ENCODE measurements at regions not wholly inside any gene's neighbourhood (a gene's known extent, or its start where the extent isn't known, plus 50 kb on each side); places are given as distances from the start of the nearest gene placed in this dataset.

GRCh38 chr5:71882826-71883741 lies 164.0 kb downstream of the CARTPT start:
- no peak for TF ChIP-seq MAZ (IDR thresholded peaks at IDR 0.05; ENCODE audit: borderline replicate concordance, low read depth, low read length)
- TF ChIP-seq POLR2A (IDR thresholded peaks at IDR 0.05; ENCODE audit: low read depth, low read length): no peak
- TF ChIP-seq CTCF (conservative IDR thresholded peaks at IDR 0.05; ENCODE audit: low read depth, low read length): no peak
- TF ChIP-seq BHLHE40 (IDR thresholded peaks at IDR 0.05; ENCODE audit: low read depth, low read length): no peak

Measured in IMR-90 (cell line).